WTC11 (cell line): ENCODE measurements at regions not wholly inside any gene's neighbourhood (a gene's known extent, or its start where the extent isn't known, plus 50 kb on each side); places are given as distances from the start of the nearest gene placed in this dataset.

Experiments used
- TCF7 ChIP-seq: sonication (generic); formaldehyde crosslinking; IDR thresholded peaks from 2 replicates; pipeline ENCODE4 v1.8.0; 2022; ENCODE audit warnings: mild to moderate bottlenecking, low read depth, missing genetic modification reagents, moderate library complexity
- ZSCAN18 ChIP-seq: fragments of 250-450 bp; sonication (Bioruptor Pico); IDR thresholded peaks from 2 replicates; pipeline ENCODE4 v2.1.2; 2022; ENCODE audit warnings: mild to moderate bottlenecking, moderate library complexity

GRCh38 chr10:123356799-123357198 lies 202.6 kb downstream of the BUB3 start:
- TF ChIP-seq TCF7 (CRISPR knock-in tag) (no peak), ZSCAN18 (CRISPR knock-in tag) (no peak)
